ENCODE measurements at regions not wholly inside any gene's neighbourhood (a gene's known extent, or its start where the extent isn't known, plus 50 kb on each side); places are given as distances from the start of the nearest gene placed in this dataset.

DNA sequence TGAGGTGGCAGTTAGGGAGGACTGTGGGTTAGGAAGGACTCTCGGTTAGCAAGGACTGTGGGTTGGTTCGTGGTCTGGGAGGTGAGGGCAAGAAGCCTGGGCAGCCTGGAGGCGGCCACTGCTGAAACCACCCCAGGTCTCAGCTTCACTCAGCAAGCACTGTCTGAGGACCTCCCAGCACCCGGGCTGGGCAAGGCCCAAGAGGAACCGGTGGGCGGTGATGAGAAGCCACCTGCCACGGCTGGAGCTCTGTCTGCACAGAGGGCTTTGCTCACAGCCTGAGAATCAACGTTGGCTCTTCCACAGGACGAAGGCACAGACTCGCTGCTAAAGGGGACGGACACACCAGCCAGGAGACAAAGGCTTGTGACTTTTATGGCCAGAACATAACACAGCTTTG lies 69.3 kb downstream of the DACT2 start:
- TF ChIP-seq, protein P1, sequence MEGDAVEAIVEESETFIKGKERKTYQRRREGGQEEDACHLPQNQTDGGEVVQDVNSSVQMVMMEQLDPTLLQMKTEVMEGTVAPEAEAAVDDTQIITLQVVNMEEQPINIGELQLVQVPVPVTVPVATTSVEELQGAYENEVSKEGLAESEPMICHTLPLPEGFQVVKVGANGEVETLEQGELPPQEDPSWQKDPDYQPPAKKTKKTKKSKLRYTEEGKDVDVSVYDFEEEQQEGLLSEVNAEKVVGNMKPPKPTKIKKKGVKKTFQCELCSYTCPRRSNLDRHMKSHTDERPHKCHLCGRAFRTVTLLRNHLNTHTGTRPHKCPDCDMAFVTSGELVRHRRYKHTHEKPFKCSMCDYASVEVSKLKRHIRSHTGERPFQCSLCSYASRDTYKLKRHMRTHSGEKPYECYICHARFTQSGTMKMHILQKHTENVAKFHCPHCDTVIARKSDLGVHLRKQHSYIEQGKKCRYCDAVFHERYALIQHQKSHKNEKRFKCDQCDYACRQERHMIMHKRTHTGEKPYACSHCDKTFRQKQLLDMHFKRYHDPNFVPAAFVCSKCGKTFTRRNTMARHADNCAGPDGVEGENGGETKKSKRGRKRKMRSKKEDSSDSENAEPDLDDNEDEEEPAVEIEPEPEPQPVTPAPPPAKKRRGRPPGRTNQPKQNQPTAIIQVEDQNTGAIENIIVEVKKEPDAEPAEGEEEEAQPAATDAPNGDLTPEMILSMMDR (IDR thresholded peaks at IDR 0.05; ENCODE audit: low read length), result no peak
- TF ChIP-seq EZH2 (optimal IDR thresholded peaks at IDR 0.05; ENCODE audit: low read depth, low read length), result no peak
